ENCODE measurements at regions not wholly inside any gene's neighbourhood (a gene's known extent, or its start where the extent isn't known, plus 50 kb on each side); places are given as distances from the start of the nearest gene placed in this dataset.

GRCh38 chr15:80308002-80308401 is 56.0 kb upstream of the CTXND1 start:
- H3K4me3 ChIP-seq (replicated peaks; ENCODE audit: low read depth, low read length), result no peak overlapping the region
- no peak for DNase-seq (ENCODE audit: low read depth)
- TF ChIP-seq, protein P1, sequence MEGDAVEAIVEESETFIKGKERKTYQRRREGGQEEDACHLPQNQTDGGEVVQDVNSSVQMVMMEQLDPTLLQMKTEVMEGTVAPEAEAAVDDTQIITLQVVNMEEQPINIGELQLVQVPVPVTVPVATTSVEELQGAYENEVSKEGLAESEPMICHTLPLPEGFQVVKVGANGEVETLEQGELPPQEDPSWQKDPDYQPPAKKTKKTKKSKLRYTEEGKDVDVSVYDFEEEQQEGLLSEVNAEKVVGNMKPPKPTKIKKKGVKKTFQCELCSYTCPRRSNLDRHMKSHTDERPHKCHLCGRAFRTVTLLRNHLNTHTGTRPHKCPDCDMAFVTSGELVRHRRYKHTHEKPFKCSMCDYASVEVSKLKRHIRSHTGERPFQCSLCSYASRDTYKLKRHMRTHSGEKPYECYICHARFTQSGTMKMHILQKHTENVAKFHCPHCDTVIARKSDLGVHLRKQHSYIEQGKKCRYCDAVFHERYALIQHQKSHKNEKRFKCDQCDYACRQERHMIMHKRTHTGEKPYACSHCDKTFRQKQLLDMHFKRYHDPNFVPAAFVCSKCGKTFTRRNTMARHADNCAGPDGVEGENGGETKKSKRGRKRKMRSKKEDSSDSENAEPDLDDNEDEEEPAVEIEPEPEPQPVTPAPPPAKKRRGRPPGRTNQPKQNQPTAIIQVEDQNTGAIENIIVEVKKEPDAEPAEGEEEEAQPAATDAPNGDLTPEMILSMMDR (IDR thresholded peaks at IDR 0.05; ENCODE audit: low read length, missing control alignments), result no peak

DNA sequence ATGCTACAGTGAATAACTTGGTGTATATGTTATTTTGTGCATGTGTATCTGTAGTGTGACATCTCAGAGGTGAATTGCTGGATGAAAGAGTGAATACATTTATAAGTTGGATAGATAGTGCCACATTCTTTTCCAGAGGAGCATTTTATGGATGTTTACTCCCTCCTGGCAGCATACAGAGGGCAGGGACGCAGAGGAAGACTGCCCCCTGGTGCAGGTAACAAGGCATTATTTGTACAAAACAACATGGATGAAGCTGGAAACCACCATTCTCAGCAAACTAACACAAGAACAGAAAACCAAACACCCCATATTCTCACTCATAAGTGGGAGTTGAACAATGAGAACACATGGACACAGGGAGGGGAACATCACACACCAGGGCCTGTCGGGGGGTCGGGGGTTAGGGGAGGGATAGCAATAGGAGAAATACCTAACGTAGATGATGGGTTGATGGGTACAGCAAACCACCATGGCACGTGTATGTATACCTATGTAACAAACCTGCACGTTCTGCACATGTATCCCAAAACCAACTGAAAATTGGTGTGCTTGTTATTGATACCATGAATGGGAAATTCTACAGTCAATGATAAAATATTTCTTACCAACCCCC is 57.9 kb upstream of the CTXND1 start:
- DNase-seq (ENCODE audit: low read depth), result peak; percentile 48
- no peak overlapping the region for H3K4me3 ChIP-seq (replicated peaks; ENCODE audit: low read depth, low read length)
- TF ChIP-seq, protein P1 (IDR thresholded peaks at IDR 0.05; ENCODE audit: low read length, missing control alignments), result peak; percentile 63

DNA sequence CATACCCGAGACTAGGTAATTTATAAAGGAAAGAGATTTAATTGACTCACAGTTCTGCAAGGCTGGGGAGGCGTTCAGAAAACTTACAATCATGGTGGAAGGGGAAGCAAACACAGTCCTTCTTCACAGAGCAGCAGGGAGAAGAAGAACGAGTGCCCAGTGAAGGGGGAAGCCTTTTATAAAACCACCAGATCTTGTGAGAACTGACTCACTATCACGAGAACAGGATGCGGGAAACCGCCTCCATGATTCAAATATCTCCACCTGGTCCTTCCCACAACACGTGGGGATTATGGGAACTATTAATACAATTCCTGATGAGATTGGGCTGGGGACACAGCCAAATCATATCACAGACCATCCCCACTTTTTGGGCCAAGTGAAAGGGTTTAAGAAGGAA is 58.8 kb upstream of the CTXND1 start:
- DNase-seq (ENCODE audit: low read depth), result no peak
- H3K4me3 ChIP-seq (replicated peaks; ENCODE audit: low read depth, low read length), result no peak overlapping the region
- TF ChIP-seq, protein P1 (IDR thresholded peaks at IDR 0.05; ENCODE audit: low read length, missing control alignments), result no peak

- no peak overlapping the region for H3K4me3 ChIP-seq (replicated peaks; ENCODE audit: low read depth, low read length)
- DNase-seq (ENCODE audit: low read depth), result no peak
Observed at GRCh38 chr15:80315289-80315987, 63.4 kb upstream of the CTXND1 start.

DNA sequence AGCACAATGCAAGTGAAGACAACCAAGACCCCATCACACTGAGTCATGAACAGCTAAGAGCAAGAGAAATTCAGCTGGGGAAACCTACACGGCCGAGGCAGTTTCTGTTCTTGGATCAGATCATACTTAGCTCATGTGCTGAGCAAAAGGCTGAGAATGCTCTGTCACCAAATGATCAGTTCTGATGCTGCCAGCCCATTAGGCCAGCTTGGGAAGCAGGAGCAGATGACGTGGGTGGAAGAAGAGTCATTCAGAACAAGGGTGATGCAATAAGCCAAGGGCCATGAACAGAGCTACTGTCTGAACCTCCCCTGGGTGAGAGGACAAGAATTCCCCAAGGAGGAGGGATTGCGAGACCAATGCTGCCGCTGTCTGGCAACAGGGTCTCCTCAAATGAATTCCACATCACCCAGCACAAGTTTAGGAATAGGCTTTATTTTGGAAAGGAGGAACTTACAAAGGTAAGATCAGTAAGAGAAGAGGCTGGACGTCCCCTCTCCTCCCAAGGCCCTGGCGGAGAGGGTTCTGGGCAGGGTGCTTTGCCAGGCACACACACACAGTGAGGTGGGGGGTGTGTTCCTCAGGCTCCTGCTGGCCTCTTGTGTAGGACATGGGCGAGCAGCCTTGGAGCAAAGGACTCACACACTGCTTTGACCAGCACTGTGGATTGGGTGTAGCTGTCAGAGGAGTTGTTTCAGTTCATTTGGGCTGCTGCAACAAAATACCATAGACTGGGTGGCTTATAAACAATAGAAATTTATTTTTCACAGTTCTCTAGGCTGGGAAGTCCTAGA is 65.6 kb upstream of the CTXND1 start:
- H3K4me3 ChIP-seq (replicated peaks; ENCODE audit: low read depth, low read length), result no peak overlapping the region
- TF ChIP-seq, protein P1 (IDR thresholded peaks at IDR 0.05; ENCODE audit: low read length, missing control alignments), result no peak
- peak; percentile 82 for DNase-seq (ENCODE audit: low read depth)

More at GRCh38 chr15:80315289-80315987, 63.4 kb upstream of the CTXND1 start:
- TF ChIP-seq, protein P1 (IDR thresholded peaks at IDR 0.05; ENCODE audit: low read length, missing control alignments), result no peak

DNA sequence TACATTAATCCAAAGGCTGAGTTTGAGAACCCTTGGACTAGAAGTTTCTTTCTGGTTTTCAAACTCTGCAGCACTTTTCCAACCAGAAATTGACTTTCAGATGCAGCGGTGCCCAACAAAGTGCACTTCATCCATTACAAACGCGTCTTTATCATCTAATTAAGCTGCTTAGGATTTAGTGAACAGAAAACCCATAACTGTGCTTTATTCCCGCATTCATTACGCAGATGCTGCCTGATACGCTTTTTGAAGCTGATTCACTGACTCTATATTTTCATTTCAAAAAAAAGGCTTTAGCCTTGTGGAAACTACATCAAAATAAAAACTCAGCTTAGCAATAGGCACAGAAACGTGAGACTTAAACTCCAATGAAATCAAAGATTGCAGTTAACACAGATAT is 69.8 kb upstream of the CTXND1 start:
- DNase-seq (ENCODE audit: low read depth), result no peak
- H3K4me3 ChIP-seq (replicated peaks; ENCODE audit: low read depth, low read length), result no peak overlapping the region
- TF ChIP-seq, protein P1 (IDR thresholded peaks at IDR 0.05; ENCODE audit: low read length, missing control alignments), result no peak

Data from fibroblast of pulmonary artery (primary cell).